ENCODE measurements at regions not wholly inside any gene's neighbourhood (a gene's known extent, or its start where the extent isn't known, plus 50 kb on each side); places are given as distances from the start of the nearest gene placed in this dataset.

- DNase-seq (ENCODE audit: low read depth in 1 of 2, low spot score in 1 of 2) (no peak), FAIRE-seq (no peak), ATAC-seq (no peak)
- no peak overlapping the region for H3K27ac ChIP-seq
- ChIA-PET CTCF (no interaction called here), POLR2A (no interaction called here)
- H3K9me3 ChIP-seq: no peaks in the 10 kb centered on the region
- H3K4me1 ChIP-seq: no peaks in the 10 kb centered on the region
- WGBS (ENCODE audit: missing lambda C conversion rate): 5% methylated on average over 1 of the region's 1 CpG
- H3K4me3 ChIP-seq: no peak overlapping the region
- no peak for TF ChIP-seq GATA3 (IDR thresholded peaks at IDR 0.05; ENCODE audit: borderline replicate concordance)
- TF ChIP-seq ZSCAN20 (CRISPR knock-in tag; IDR thresholded peaks at IDR 0.05): no peak
- TF ChIP-seq, protein P1, sequence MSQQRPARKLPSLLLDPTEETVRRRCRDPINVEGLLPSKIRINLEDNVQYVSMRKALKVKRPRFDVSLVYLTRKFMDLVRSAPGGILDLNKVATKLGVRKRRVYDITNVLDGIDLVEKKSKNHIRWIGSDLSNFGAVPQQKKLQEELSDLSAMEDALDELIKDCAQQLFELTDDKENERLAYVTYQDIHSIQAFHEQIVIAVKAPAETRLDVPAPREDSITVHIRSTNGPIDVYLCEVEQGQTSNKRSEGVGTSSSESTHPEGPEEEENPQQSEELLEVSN (IDR thresholded peaks at IDR 0.05; ENCODE audit: borderline replicate concordance, low read depth): no peak
- TF ChIP-seq CBX8 (IDR thresholded peaks at IDR 0.05): no peak
- TF ChIP-seq, protein P2, sequence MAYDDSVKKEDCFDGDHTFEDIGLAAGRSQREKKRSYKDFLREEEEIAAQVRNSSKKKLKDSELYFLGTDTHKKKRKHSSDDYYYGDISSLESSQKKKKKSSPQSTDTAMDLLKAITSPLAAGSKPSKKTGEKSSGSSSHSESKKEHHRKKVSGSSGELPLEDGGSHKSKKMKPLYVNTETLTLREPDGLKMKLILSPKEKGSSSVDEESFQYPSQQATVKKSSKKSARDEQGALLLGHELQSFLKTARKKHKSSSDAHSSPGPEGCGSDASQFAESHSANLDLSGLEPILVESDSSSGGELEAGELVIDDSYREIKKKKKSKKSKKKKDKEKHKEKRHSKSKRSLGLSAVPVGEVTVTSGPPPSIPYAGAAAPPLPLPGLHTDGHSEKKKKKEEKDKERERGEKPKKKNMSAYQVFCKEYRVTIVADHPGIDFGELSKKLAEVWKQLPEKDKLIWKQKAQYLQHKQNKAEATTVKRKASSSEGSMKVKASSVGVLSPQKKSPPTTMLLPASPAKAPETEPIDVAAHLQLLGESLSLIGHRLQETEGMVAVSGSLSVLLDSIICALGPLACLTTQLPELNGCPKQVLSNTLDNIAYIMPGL (CRISPR knock-in tag; IDR thresholded peaks at IDR 0.05; ENCODE audit: borderline replicate concordance): no peak
- TF ChIP-seq CEBPB (IDR thresholded peaks at IDR 0.05): no peak
- no peak for TF ChIP-seq ZNF302 (CRISPR knock-in tag; IDR thresholded peaks at IDR 0.05)
- no peak for TF ChIP-seq RCOR1 (IDR thresholded peaks at IDR 0.05; ENCODE audit: low read depth, low read length)
- TF ChIP-seq KDM1A (IDR thresholded peaks at IDR 0.05; ENCODE audit: low read depth): no peak
- TF ChIP-seq, protein P3, sequence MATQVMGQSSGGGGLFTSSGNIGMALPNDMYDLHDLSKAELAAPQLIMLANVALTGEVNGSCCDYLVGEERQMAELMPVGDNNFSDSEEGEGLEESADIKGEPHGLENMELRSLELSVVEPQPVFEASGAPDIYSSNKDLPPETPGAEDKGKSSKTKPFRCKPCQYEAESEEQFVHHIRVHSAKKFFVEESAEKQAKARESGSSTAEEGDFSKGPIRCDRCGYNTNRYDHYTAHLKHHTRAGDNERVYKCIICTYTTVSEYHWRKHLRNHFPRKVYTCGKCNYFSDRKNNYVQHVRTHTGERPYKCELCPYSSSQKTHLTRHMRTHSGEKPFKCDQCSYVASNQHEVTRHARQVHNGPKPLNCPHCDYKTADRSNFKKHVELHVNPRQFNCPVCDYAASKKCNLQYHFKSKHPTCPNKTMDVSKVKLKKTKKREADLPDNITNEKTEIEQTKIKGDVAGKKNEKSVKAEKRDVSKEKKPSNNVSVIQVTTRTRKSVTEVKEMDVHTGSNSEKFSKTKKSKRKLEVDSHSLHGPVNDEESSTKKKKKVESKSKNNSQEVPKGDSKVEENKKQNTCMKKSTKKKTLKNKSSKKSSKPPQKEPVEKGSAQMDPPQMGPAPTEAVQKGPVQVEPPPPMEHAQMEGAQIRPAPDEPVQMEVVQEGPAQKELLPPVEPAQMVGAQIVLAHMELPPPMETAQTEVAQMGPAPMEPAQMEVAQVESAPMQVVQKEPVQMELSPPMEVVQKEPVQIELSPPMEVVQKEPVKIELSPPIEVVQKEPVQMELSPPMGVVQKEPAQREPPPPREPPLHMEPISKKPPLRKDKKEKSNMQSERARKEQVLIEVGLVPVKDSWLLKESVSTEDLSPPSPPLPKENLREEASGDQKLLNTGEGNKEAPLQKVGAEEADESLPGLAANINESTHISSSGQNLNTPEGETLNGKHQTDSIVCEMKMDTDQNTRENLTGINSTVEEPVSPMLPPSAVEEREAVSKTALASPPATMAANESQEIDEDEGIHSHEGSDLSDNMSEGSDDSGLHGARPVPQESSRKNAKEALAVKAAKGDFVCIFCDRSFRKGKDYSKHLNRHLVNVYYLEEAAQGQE (IDR thresholded peaks at IDR 0.05): no peak
- no peak for TF ChIP-seq ZFP36 (IDR thresholded peaks at IDR 0.05; ENCODE audit: borderline replicate concordance, partially characterized antibody)
- H3K4me2 ChIP-seq: no peak overlapping the region
These were observed 68.9 kb upstream of the FREM2 start for GRCh38 chr13:38617936-38618335.

DNA sequence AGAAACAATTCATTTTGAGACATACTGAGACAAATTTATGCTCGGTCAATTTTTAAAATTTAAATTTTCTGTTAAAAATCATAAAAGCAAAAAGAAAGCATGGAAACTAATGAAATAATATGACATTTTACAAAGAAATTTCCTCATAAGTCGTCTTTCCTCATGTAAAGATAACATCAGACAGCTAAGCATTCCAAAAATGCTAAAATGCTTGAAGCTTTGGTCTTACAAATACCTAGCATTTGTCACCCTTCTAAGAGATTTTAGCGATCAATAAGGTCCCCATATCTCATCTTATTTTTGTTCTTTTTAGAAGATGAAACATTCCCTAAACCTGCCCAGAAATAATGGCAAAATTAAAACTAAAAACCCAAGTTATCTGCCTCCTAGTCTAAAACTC lies 68.5 kb upstream of the FREM2 start:
- ChIA-PET CTCF (no interaction called here), POLR2A (no interaction called here)
- Histone ChIP-seq H3K27ac (no peak overlapping the region), H3K4me1 (no peaks in the 10 kb centered on the region), H3K4me3 (no peak overlapping the region), H3K9me3 (no peaks in the 10 kb centered on the region), H3K4me2 (no peak overlapping the region)
- TF ChIP-seq USF2 (IDR thresholded peaks at IDR 0.05) (no peak), FOSB (CRISPR knock-in tag; IDR thresholded peaks at IDR 0.05) (no peak), MAFK (IDR thresholded peaks at IDR 0.05; ENCODE audit: partially characterized antibody) (no peak), HOXB5 (CRISPR knock-in tag; IDR thresholded peaks at IDR 0.05) (no peak), CHD4 (IDR thresholded peaks at IDR 0.05; ENCODE audit: borderline replicate concordance) (no peak), NFE2L2 (conservative IDR thresholded peaks at IDR 0.05; ENCODE audit: low read length) (no peak), FOXS1 (CRISPR knock-in tag; IDR thresholded peaks at IDR 0.05) (no peak), GATA3 (IDR thresholded peaks at IDR 0.05; ENCODE audit: borderline replicate concordance) (no peak), MYC (IDR thresholded peaks at IDR 0.05; ENCODE audit: borderline replicate concordance, low read length) (no peak)
- TF ChIP-seq, protein P4, sequence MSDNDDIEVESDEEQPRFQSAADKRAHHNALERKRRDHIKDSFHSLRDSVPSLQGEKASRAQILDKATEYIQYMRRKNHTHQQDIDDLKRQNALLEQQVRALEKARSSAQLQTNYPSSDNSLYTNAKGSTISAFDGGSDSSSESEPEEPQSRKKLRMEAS (IDR thresholded peaks at IDR 0.05): no peak
- ATAC-seq: no peak
- no peak for FAIRE-seq
- 1% methylated on average over 3 of the region's 3 CpGs for WGBS (ENCODE audit: missing lambda C conversion rate)
- no peak for DNase-seq (ENCODE audit: low read depth in 1 of 2, low spot score in 1 of 2)
